Right cardiac atrium (tissue), 5 donors: ENCODE measurements at regions not wholly inside any gene's neighbourhood (a gene's known extent, or its start where the extent isn't known, plus 50 kb on each side); places are given as distances from the start of the nearest gene placed in this dataset.

ENCODE experiments used
- ATAC-seq, 2 donors: fragments of 200-7000 bp; cut with Tn5 transposase; one replicate each; pipeline versions ENCODE4 v1.8.0 to v1.9.1; 2020; ENCODE audit warnings: moderate library complexity in 2 of 2, mild to moderate bottlenecking in 1 of 2
- DNase-seq, 3 donors: peaks; one replicate each; pipeline ENCODE4 v3.0.0-alpha.2; 2020
- H3K27ac ChIP-seq: one replicate; pipeline ENCODE4 v1.5.1; 2013; ENCODE audit warnings: mild to moderate bottlenecking, low read length, control low read depth, moderate library complexity
- H3K27me3 ChIP-seq: one replicate; pipeline ENCODE4 v1.6.1; 2013; ENCODE audit not compliant: control insufficient read depth, insufficient read depth
- H3K4me1 ChIP-seq: one replicate; pipeline ENCODE4 v1.6.1; 2013; ENCODE audit warnings: low read length; ENCODE audit not compliant: control insufficient read depth, insufficient read depth
- H3K4me3 ChIP-seq: one replicate; pipeline ENCODE4 v1.5.1; 2013; ENCODE audit warnings: low read length, control low read depth
- H3K9me3 ChIP-seq: one replicate; pipeline ENCODE4 v1.6.1; 2013; ENCODE audit warnings: low read length; ENCODE audit not compliant: control insufficient read depth
- WGBS: extraction: QIAGEN DNeasy Blood & Tissue Kit; methylation state at CpG from one replicate; pipeline ENCODE4 v1.1.7; 2013; 5-methylcytosine and 5-hydroxymethylcytosine counted together
- intact Hi-C, 4 donors: fragments of 100-400 bp; cut with DNase I; formaldehyde crosslinking; loops; one replicate each; pipeline versions ENCODE4 v1.11.0 to v1.14.0; 2022 to 2023
- donor health status: healthy with polysubstance abuse.
- donor health status: DM: no; HTN: yes; CAD: no.
- donor health status: DM: no; HTN: no; CAD: no.
- donor health status: DM: no; HTN: yes; CAD: no; lungs with severe emphysema.
- donor health status: DM: yes; HTN: yes; CAD: no.

- no peak for ATAC-seq
- H3K27ac ChIP-seq: no peak overlapping the region
These were observed 158.8 kb upstream of the INHBA start for GRCh38 chr7:41861642-41862041.

GRCh38 chr7:41858201-41858600 is 155.3 kb upstream of the INHBA start:
- H3K4me1 ChIP-seq: no peaks in the 10 kb centered on the region
- H3K27me3 ChIP-seq: no peaks in the 10 kb centered on the region
- ATAC-seq (no peak), DNase-seq (no peak)
- H3K27ac ChIP-seq: no peak overlapping the region
- H3K4me3 ChIP-seq: no peak overlapping the region
- WGBS: 60% methylated on average over 2 of the region's 2 CpGs
- intact Hi-C loops: no loop called here
- no peaks in the 10 kb centered on the region for H3K9me3 ChIP-seq

More at GRCh38 chr7:41861642-41862041, 158.8 kb upstream of the INHBA start:
- H3K27me3 ChIP-seq: no peaks in the 10 kb centered on the region
- H3K4me1 ChIP-seq: no peaks in the 10 kb centered on the region
- intact Hi-C loops: no loop called here
- 42% methylated on average over 3 of the region's 3 CpGs for WGBS
- H3K4me3 ChIP-seq: no peak overlapping the region
- peaks cover 2% of the 10 kb centered on the region for H3K9me3 ChIP-seq
- DNase-seq: no peak

- no peaks in the 10 kb centered on the region for H3K27me3 ChIP-seq
- intact Hi-C loops: no loop called here
- no peaks in the 10 kb centered on the region for H3K9me3 ChIP-seq
- no peak overlapping the region for H3K4me3 ChIP-seq
- H3K27ac ChIP-seq: no peak overlapping the region
- 92% methylated on average over 1 of the region's 1 CpG for WGBS
- ATAC-seq: no peak
- no peak for DNase-seq
- no peaks in the 10 kb centered on the region for H3K4me1 ChIP-seq
These were observed 152.9 kb upstream of the INHBA start for GRCh38 chr7:41855798-41856197.

- no peaks in the 10 kb centered on the region for H3K4me1 ChIP-seq
- H3K27ac ChIP-seq: no peak overlapping the region
- ATAC-seq (no peak), DNase-seq (no peak)
- WGBS: 83% methylated on average over 4 of the region's 4 CpGs
- no peak overlapping the region for H3K4me3 ChIP-seq
- H3K27me3 ChIP-seq: no peaks in the 10 kb centered on the region
- no peaks in the 10 kb centered on the region for H3K9me3 ChIP-seq
- intact Hi-C loops: no loop called here
These were observed 144.7 kb upstream of the INHBA start for GRCh38 chr7:41847606-41848005.

GRCh38 chr7:41847151-41847550 is 144.3 kb upstream of the INHBA start:
- Histone ChIP-seq H3K27me3 (no peaks in the 10 kb centered on the region), H3K4me1 (no peaks in the 10 kb centered on the region), H3K4me3 (no peak overlapping the region), H3K27ac (no peak overlapping the region), H3K9me3 (no peaks in the 10 kb centered on the region)
- intact Hi-C loops: no loop called here
- 90% methylated on average over 1 of the region's 1 CpG for WGBS
- ATAC-seq (no peak), DNase-seq (no peak)

- Histone ChIP-seq H3K9me3 (no peaks in the 10 kb centered on the region), H3K27me3 (no peaks in the 10 kb centered on the region), H3K4me1 (no peaks in the 10 kb centered on the region), H3K27ac (no peak overlapping the region), H3K4me3 (no peak overlapping the region)
- DNase-seq (no peak), ATAC-seq (no peak)
- intact Hi-C loops: no loop called here
- WGBS: 90% methylated on average over 4 of the region's 4 CpGs
These were observed 140.1 kb upstream of the INHBA start for GRCh38 chr7:41842956-41843355.

GRCh38 chr7:41837916-41838315 is 135.0 kb upstream of the INHBA start:
- intact Hi-C loops: no loop called here
- Histone ChIP-seq H3K4me1 (no peaks in the 10 kb centered on the region), H3K9me3 (no peaks in the 10 kb centered on the region), H3K27me3 (no peaks in the 10 kb centered on the region), H3K4me3 (no peak overlapping the region), H3K27ac (no peak overlapping the region)
- WGBS: 85% methylated on average over 1 of the region's 1 CpG
- ATAC-seq (no peak), DNase-seq (no peak)

GRCh38 chr7:41835976-41836530 is 133.2 kb upstream of the INHBA start:
- Histone ChIP-seq H3K4me1 (no peaks in the 10 kb centered on the region), H3K27ac (no peak overlapping the region), H3K27me3 (no peaks in the 10 kb centered on the region), H3K9me3 (no peaks in the 10 kb centered on the region), H3K4me3 (no peak overlapping the region)
- intact Hi-C loops: no loop called here
- 64% methylated on average over 4 of the region's 4 CpGs for WGBS
- DNase-seq (no peak), ATAC-seq (no peak)

- peak; percentile 12 to 48 (median 41) for DNase-seq
- no peak overlapping the region for H3K4me3 ChIP-seq
- no peaks in the 10 kb centered on the region for H3K27me3 ChIP-seq
- WGBS: 47% methylated on average over 8 of the region's 8 CpGs
- intact Hi-C loops: no loop called here
- ATAC-seq: peak; percentile 59 to 80
- H3K27ac ChIP-seq: peak overlapping the region; percentile 29
- no peaks in the 10 kb centered on the region for H3K4me1 ChIP-seq
- H3K9me3 ChIP-seq: no peaks in the 10 kb centered on the region
These were observed 132.2 kb upstream of the INHBA start for GRCh38 chr7:41834805-41835694.

GRCh38 chr7:41832941-41833340 is 130.1 kb upstream of the INHBA start:
- no peak overlapping the region for H3K4me3 ChIP-seq
- H3K27ac ChIP-seq: no peak overlapping the region
- ATAC-seq (no peak), DNase-seq (no peak)
- intact Hi-C loops: no loop called here
- no peaks in the 10 kb centered on the region for H3K9me3 ChIP-seq
- H3K27me3 ChIP-seq: no peaks in the 10 kb centered on the region
- WGBS: 48% methylated on average over 4 of the region's 4 CpGs
- H3K4me1 ChIP-seq: no peaks in the 10 kb centered on the region

GRCh38 chr7:41830271-41830670 is 127.4 kb upstream of the INHBA start:
- Histone ChIP-seq H3K4me1 (no peaks in the 10 kb centered on the region), H3K27me3 (no peaks in the 10 kb centered on the region), H3K9me3 (no peaks in the 10 kb centered on the region), H3K4me3 (no peak overlapping the region), H3K27ac (no peak overlapping the region)
- 67% methylated on average over 2 of the region's 2 CpGs for WGBS
- DNase-seq: no peak
- ATAC-seq: no peak
- intact Hi-C loops: no loop called here
